ENCODE measurements at regions not wholly inside any gene's neighbourhood (a gene's known extent, or its start where the extent isn't known, plus 50 kb on each side); places are given as distances from the start of the nearest gene placed in this dataset.

GRCh38 chr3:110741891-110742290, 329.7 kb upstream of the NECTIN3 start:
- no peak for DNase-seq (ENCODE audit: extremely low read depth, insufficient read length)
- Histone ChIP-seq H3K36me3 (ENCODE audit: control insufficient read depth, insufficient read depth, low read length) (no peaks in the 10 kb centered on the region), H3K4me3 (replicated peaks; ENCODE audit: low read depth, low read length) (no peak overlapping the region), H3K27me3 (replicated peaks; ENCODE audit: control insufficient read depth, insufficient read depth, low read length) (no peaks in the 10 kb centered on the region)
- no peak for TF ChIP-seq CTCF (IDR thresholded peaks at IDR 0.05; ENCODE audit: insufficient read depth, low read length, poor library complexity, severe bottlenecking)

- DNase-seq (ENCODE audit: extremely low read depth, insufficient read length), result no peak
- TF ChIP-seq CTCF (IDR thresholded peaks at IDR 0.05; ENCODE audit: insufficient read depth, low read length, poor library complexity, severe bottlenecking), result no peak
- Histone ChIP-seq H3K36me3 (ENCODE audit: control insufficient read depth, insufficient read depth, low read length) (no peaks in the 10 kb centered on the region), H3K4me3 (replicated peaks; ENCODE audit: low read depth, low read length) (no peak overlapping the region), H3K27me3 (replicated peaks; ENCODE audit: control insufficient read depth, insufficient read depth, low read length) (no peaks in the 10 kb centered on the region)
Measured at GRCh38 chr3:110743202-110743601, 328.4 kb upstream of the NECTIN3 start.

GRCh38 chr3:110743984-110744383, 327.6 kb upstream of the NECTIN3 start:
- Histone ChIP-seq H3K36me3 (ENCODE audit: control insufficient read depth, insufficient read depth, low read length) (no peaks in the 10 kb centered on the region), H3K27me3 (replicated peaks; ENCODE audit: control insufficient read depth, insufficient read depth, low read length) (no peaks in the 10 kb centered on the region), H3K4me3 (replicated peaks; ENCODE audit: low read depth, low read length) (no peak overlapping the region)
- no peak for TF ChIP-seq CTCF (IDR thresholded peaks at IDR 0.05; ENCODE audit: insufficient read depth, low read length, poor library complexity, severe bottlenecking)
- DNase-seq (ENCODE audit: extremely low read depth, insufficient read length), result no peak

GRCh38 chr3:110744723-110745122, 326.9 kb upstream of the NECTIN3 start:
- no peak for TF ChIP-seq CTCF (IDR thresholded peaks at IDR 0.05; ENCODE audit: insufficient read depth, low read length, poor library complexity, severe bottlenecking)
- DNase-seq (ENCODE audit: extremely low read depth, insufficient read length), result no peak
- no peak overlapping the region for H3K4me3 ChIP-seq (replicated peaks; ENCODE audit: low read depth, low read length)
- no peaks in the 10 kb centered on the region for H3K27me3 ChIP-seq (replicated peaks; ENCODE audit: control insufficient read depth, insufficient read depth, low read length)
- H3K36me3 ChIP-seq (ENCODE audit: control insufficient read depth, insufficient read depth, low read length), result no peaks in the 10 kb centered on the region

- TF ChIP-seq CTCF (IDR thresholded peaks at IDR 0.05; ENCODE audit: insufficient read depth, low read length, poor library complexity, severe bottlenecking), result no peak
- H3K4me3 ChIP-seq (replicated peaks; ENCODE audit: low read depth, low read length), result no peak overlapping the region
- H3K27me3 ChIP-seq (replicated peaks; ENCODE audit: control insufficient read depth, insufficient read depth, low read length), result no peaks in the 10 kb centered on the region
- H3K36me3 ChIP-seq (ENCODE audit: control insufficient read depth, insufficient read depth, low read length), result no peaks in the 10 kb centered on the region
- no peak for DNase-seq (ENCODE audit: extremely low read depth, insufficient read length)
Measured at GRCh38 chr3:110749006-110749405, 322.6 kb upstream of the NECTIN3 start.

- DNase-seq (ENCODE audit: extremely low read depth, insufficient read length), result no peak
- H3K4me3 ChIP-seq (replicated peaks; ENCODE audit: low read depth, low read length), result no peak overlapping the region
- H3K27me3 ChIP-seq (replicated peaks; ENCODE audit: control insufficient read depth, insufficient read depth, low read length), result no peaks in the 10 kb centered on the region
- TF ChIP-seq CTCF (IDR thresholded peaks at IDR 0.05; ENCODE audit: insufficient read depth, low read length, poor library complexity, severe bottlenecking), result no peak
- H3K36me3 ChIP-seq (ENCODE audit: control insufficient read depth, insufficient read depth, low read length), result no peaks in the 10 kb centered on the region
Measured at GRCh38 chr3:110750201-110750600, 321.4 kb upstream of the NECTIN3 start.
